Omental fat pad (tissue), 3 donors: ENCODE measurements at regions not wholly inside any gene's neighbourhood (a gene's known extent, or its start where the extent isn't known, plus 50 kb on each side); places are given as distances from the start of the nearest gene placed in this dataset.

ENCODE experiments used
- ATAC-seq: fragments of 150-250 bp; one replicate; pipeline ENCODE4 v1.9.1; 2016; ENCODE audit warnings: mild to moderate bottlenecking, moderate library complexity; ENCODE audit not compliant: low FRiP score
- DNase-seq: peaks from one replicate; pipeline ENCODE4 v3.0.0-alpha.2; 2019; ENCODE audit warnings: low spot score
- TF ChIP-seq, protein P1 (sequence below), 3 donors: fragments of 450-650 bp; IDR thresholded peaks; one replicate each; pipeline ENCODE4 v1.5.1; 2016 to 2017; ENCODE audit warnings: antibody characterized with exemption in 3 of 3, mild to moderate bottlenecking in 3 of 3, moderate library complexity in 2 of 3

DNA sequence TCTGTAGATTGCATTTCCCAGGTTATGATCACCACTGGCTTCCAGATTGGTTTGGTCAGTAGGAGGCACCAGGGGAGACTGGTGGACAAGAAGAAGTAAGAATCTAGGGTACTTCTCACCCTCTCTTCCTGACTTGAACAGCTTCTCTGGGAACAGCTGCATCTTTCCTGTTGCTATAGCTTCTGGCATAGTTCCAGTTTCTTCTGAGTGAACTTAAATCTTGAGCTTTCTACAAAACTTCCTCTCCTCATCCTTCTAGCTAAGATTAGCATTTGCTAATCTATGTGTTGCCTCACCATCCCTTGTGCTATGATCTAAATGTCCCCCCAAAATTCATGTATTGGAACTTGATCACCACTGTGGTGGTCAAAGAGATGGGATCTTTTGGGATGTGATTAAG lies 724.6 kb downstream of the UTRN start:
- TF ChIP-seq, protein P1, sequence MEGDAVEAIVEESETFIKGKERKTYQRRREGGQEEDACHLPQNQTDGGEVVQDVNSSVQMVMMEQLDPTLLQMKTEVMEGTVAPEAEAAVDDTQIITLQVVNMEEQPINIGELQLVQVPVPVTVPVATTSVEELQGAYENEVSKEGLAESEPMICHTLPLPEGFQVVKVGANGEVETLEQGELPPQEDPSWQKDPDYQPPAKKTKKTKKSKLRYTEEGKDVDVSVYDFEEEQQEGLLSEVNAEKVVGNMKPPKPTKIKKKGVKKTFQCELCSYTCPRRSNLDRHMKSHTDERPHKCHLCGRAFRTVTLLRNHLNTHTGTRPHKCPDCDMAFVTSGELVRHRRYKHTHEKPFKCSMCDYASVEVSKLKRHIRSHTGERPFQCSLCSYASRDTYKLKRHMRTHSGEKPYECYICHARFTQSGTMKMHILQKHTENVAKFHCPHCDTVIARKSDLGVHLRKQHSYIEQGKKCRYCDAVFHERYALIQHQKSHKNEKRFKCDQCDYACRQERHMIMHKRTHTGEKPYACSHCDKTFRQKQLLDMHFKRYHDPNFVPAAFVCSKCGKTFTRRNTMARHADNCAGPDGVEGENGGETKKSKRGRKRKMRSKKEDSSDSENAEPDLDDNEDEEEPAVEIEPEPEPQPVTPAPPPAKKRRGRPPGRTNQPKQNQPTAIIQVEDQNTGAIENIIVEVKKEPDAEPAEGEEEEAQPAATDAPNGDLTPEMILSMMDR (IDR thresholded peaks at IDR 0.05): no peak
- DNase-seq (no peak), ATAC-seq (no peak)

- TF ChIP-seq, protein P1 (IDR thresholded peaks at IDR 0.05): no peak
- ATAC-seq: no peak
- no peak for DNase-seq
Measured at GRCh38 chr6:145012039-145012662, 723.2 kb downstream of the EPM2A start.

GRCh38 chr6:145015739-145016558 lies 719.4 kb downstream of the EPM2A start:
- TF ChIP-seq, protein P1 (IDR thresholded peaks at IDR 0.05): no peak
- DNase-seq: no peak
- ATAC-seq: peak; percentile 77

DNA sequence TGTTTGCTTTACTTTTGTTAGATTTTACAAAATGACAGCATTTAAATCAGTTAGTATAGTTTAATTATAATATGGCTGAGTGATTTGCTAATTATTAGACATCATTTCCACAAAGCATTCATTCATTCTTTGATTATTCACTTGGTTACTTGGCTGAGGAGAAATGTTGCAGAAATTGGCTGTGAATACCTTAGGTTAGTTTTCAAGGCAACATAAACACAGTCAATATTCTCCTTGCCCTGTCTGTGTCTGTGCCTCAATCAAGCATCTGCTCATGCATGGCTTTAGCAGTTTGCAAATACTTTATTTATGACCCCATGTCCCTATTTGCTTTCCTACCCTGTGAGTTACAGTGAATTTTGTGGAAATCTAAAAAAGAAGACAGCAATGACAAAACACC lies 718.3 kb downstream of the EPM2A start:
- no peak for ATAC-seq
- DNase-seq: no peak
- TF ChIP-seq, protein P1 (IDR thresholded peaks at IDR 0.05): no peak

DNA sequence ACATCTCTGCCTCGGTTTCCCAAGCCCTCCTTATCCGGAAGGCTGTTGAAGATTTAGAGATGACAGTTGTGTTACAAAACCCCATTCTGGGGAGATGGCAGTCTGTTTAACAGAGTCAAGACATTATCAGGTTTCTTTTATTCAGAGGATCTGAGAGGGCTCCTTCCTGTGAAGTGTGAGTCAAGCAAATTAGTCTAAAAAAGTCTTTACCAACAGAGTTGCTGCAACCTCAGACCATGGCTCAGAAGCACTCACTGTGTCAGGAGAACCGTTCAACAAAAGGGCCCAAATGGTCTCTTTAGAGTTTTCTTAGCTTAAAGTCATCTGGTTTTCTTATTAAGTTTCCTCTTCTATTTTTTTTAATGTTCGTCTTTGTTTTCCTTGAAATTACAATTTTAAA lies 717.8 kb downstream of the EPM2A start:
- TF ChIP-seq, protein P1 (IDR thresholded peaks at IDR 0.05): no peak
- DNase-seq (no peak), ATAC-seq (no peak)

GRCh38 chr6:145018027-145018426 lies 717.3 kb downstream of the EPM2A start:
- DNase-seq (no peak), ATAC-seq (no peak)
- TF ChIP-seq, protein P1 (IDR thresholded peaks at IDR 0.05): no peak

DNA sequence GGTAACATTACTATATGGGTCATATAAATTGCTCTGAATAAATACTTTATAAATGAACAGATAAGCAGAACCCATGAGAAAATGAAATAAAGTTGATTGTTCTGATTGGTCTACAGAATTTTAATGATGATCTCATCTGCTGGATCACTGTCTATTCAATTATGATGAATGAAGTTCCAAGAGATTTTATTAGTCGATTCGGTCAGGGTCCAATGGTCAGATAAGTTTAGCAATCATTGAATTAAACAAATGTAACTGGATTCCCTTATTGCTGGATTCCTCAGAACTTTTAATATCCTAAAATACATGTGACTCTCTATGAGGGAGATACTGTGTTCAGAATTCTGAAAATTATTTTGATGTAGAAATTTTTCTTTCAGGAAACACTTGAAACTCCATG lies 715.2 kb downstream of the EPM2A start:
- DNase-seq (no peak), ATAC-seq (no peak)
- TF ChIP-seq, protein P1 (IDR thresholded peaks at IDR 0.05): no peak
